Stomach (tissue), 8 donors: ENCODE measurements at regions not wholly inside any gene's neighbourhood (a gene's known extent, or its start where the extent isn't known, plus 50 kb on each side); places are given as distances from the start of the nearest gene placed in this dataset.

Source experiments
- DNase-seq, 2 donors: peaks; one replicate each; pipeline versions ENCODE4 v3.0.0 to v3.0.0-alpha.2; 2013 to 2019
- H3K27ac ChIP-seq, 5 donors: fragments of 200-600 bp in 4 of 5; sonication (generic) in 4 of 5; one replicate each; pipeline ENCODE4 v1.5.1; 2013 to 2019; ENCODE audit warnings: mild to moderate bottlenecking in 1 of 5, moderate library complexity in 1 of 5
- H3K27me3 ChIP-seq, 3 donors: fragments of 200-600 bp; sonication (generic); one replicate each; pipeline ENCODE4 v1.5.1; 2017 to 2019; ENCODE audit warnings: mixed run types in 1 of 3
- H3K36me3 ChIP-seq, 4 donors: fragments of 200-600 bp; sonication (generic); 1 replicate in 3 of 4; 2 replicates in 1 of 4; pipeline ENCODE4 v1.5.1; 2016 to 2019
- H3K4me1 ChIP-seq, 4 donors: fragments of 200-600 bp; sonication (generic); one replicate each; pipeline ENCODE4 v1.5.1; 2016 to 2019
- H3K4me3 ChIP-seq, 4 donors: fragments of 200-600 bp; sonication (generic) in 3 of 4; one replicate each; pipeline ENCODE4 v1.5.1; 2016 to 2019; ENCODE audit warnings: mild to moderate bottlenecking in 1 of 4
- H3K9me3 ChIP-seq, 4 donors: fragments of 200-600 bp; sonication (generic); one replicate each; pipeline ENCODE4 v1.5.1; 2016 to 2019
- CTCF ChIP-seq, 7 experiments: fragments of 450-650 bp in 4 of 7; fragments of 200-600 bp in 3 of 7; sonication (generic) in 3 of 7; IDR thresholded peaks; one replicate each; pipeline ENCODE4 v1.5.1; 2016 to 2019; ENCODE audit warnings: antibody characterized with exemption in 7 of 7, control low read depth in 2 of 7, mild to moderate bottlenecking in 1 of 7
- EP300 ChIP-seq: sonication (generic); formaldehyde crosslinking; IDR thresholded peaks from one replicate; pipeline ENCODE4 v1.6.1; 2017; ENCODE audit warnings: antibody characterized with exemption
- POLR2A ChIP-seq, 4 donors: fragments of 450-650 bp; IDR thresholded peaks; one replicate each; pipeline ENCODE4 v1.6.1; 2016; ENCODE audit warnings: antibody characterized with exemption in 4 of 4, control low read depth in 2 of 4, mild to moderate bottlenecking in 1 of 4, moderate library complexity in 1 of 4
- POLR2AphosphoS5 ChIP-seq, 3 donors: sonication (generic); formaldehyde crosslinking; IDR thresholded peaks; one replicate each; pipeline ENCODE4 v1.6.1; 2016; ENCODE audit warnings: antibody characterized with exemption in 3 of 3
- WGBS, 5 donors: extraction: QIAGEN DNeasy Blood & Tissue Kit in 3 of 5; methylation state at CpG; one replicate each; pipeline versions ENCODE4 v1.1.5 to v1.1.7; 2013 to 2018; 5-methylcytosine and 5-hydroxymethylcytosine counted together
- intact Hi-C: fragments of 100-400 bp; cut with DNase I; formaldehyde crosslinking; loops from one replicate; pipeline ENCODE4 v1.15.1; 2023; ENCODE audit warnings: low total_unique reads
- donor health status: healthy with polysubstance abuse.
- donor health status: Bipolar disorder and iron deficiency.
- donor health status: healthy.

- TF ChIP-seq EP300 (no peak), CTCF (IDR thresholded peaks at IDR 0.05) (no peak), POLR2A (IDR thresholded peaks at IDR 0.05) (no peak)
- H3K27ac ChIP-seq, result no peak overlapping the region
- H3K36me3 ChIP-seq, result no peaks in the 10 kb centered on the region
- H3K4me3 ChIP-seq, result no peak overlapping the region
- no peaks in the 10 kb centered on the region for H3K9me3 ChIP-seq
- intact Hi-C loops, result no loop called here
- peaks cover 0 to 11% (median 3%) of the 10 kb centered on the region in 4 donors for H3K4me1 ChIP-seq
- no peak for DNase-seq
- no peaks in the 10 kb centered on the region for H3K27me3 ChIP-seq
Measured at GRCh38 chr14:59081720-59082119, 106.7 kb upstream of the DAAM1 start.

- 87 to 94% (median 91%) methylated on average over 2 of the region's 2 CpGs for WGBS, 5 donors
- H3K9me3 ChIP-seq, result no peaks in the 10 kb centered on the region
- H3K4me3 ChIP-seq, result no peak overlapping the region
- no peak for DNase-seq
- peaks cover 0 to 12% (median 3%) of the 10 kb centered on the region in 4 donors for H3K4me1 ChIP-seq
- H3K36me3 ChIP-seq, result no peaks in the 10 kb centered on the region
- no peaks in the 10 kb centered on the region for H3K27me3 ChIP-seq
- intact Hi-C loops, result no loop called here
- no peak for TF ChIP-seq POLR2A (IDR thresholded peaks at IDR 0.05)
- TF ChIP-seq POLR2AphosphoS5 (IDR thresholded peaks at IDR 0.05), result no peak
- TF ChIP-seq EP300, result no peak
- TF ChIP-seq CTCF (IDR thresholded peaks at IDR 0.05), result no peak
- H3K27ac ChIP-seq, result no peak overlapping the region
Measured at GRCh38 chr14:59085207-59085739, 103.2 kb upstream of the DAAM1 start.

GRCh38 chr14:59086241-59086882 is 102.1 kb upstream of the DAAM1 start:
- intact Hi-C loops, result no loop called here
- H3K27me3 ChIP-seq, result no peaks in the 10 kb centered on the region
- H3K4me3 ChIP-seq, result no peak overlapping the region
- no peak overlapping the region for H3K27ac ChIP-seq
- H3K4me1 ChIP-seq, result peaks cover 0 to 12% (median 3%) of the 10 kb centered on the region in 4 donors
- H3K36me3 ChIP-seq, result no peaks in the 10 kb centered on the region
- peak in 1 of 2 donors; percentile 23 for DNase-seq
- TF ChIP-seq POLR2A (IDR thresholded peaks at IDR 0.05) (no peak), EP300 (no peak)
- H3K9me3 ChIP-seq, result no peaks in the 10 kb centered on the region
- WGBS, 5 donors, result 31 to 48% (median 34%) methylated on average over 5 of the region's 5 CpGs

GRCh38 chr14:59087240-59087639 is 101.2 kb upstream of the DAAM1 start:
- Histone ChIP-seq H3K4me1 (peaks cover 0 to 12% (median 3%) of the 10 kb centered on the region in 4 donors), H3K9me3 (no peaks in the 10 kb centered on the region), H3K4me3 (no peak overlapping the region), H3K27ac (no peak overlapping the region), H3K36me3 (no peaks in the 10 kb centered on the region), H3K27me3 (no peaks in the 10 kb centered on the region)
- no peak for DNase-seq
- intact Hi-C loops, result no loop called here
- 81 to 95% (median 89%) methylated on average over 3 of the region's 3 CpGs for WGBS, 5 donors
- TF ChIP-seq POLR2A (IDR thresholded peaks at IDR 0.05), result no peak
- TF ChIP-seq EP300, result no peak
- no peak for TF ChIP-seq CTCF (IDR thresholded peaks at IDR 0.05)
- no peak for TF ChIP-seq POLR2AphosphoS5 (IDR thresholded peaks at IDR 0.05)

GRCh38 chr14:59087711-59088110 is 100.8 kb upstream of the DAAM1 start:
- intact Hi-C loops, result no loop called here
- no peaks in the 10 kb centered on the region for H3K9me3 ChIP-seq
- WGBS, 5 donors, result 92 to 100% (median 93%) methylated on average over 2 of the region's 2 CpGs
- DNase-seq, result no peak
- peaks cover 0 to 12% (median 3%) of the 10 kb centered on the region in 4 donors for H3K4me1 ChIP-seq
- no peak overlapping the region for H3K4me3 ChIP-seq
- H3K27ac ChIP-seq, result no peak overlapping the region
- H3K27me3 ChIP-seq, result no peaks in the 10 kb centered on the region
- H3K36me3 ChIP-seq, result no peaks in the 10 kb centered on the region
- TF ChIP-seq POLR2A (IDR thresholded peaks at IDR 0.05), result no peak
- no peak for TF ChIP-seq EP300
- TF ChIP-seq CTCF (IDR thresholded peaks at IDR 0.05), result no peak
- no peak for TF ChIP-seq POLR2AphosphoS5 (IDR thresholded peaks at IDR 0.05)
